ENCODE measurements at regions not wholly inside any gene's neighbourhood (a gene's known extent, or its start where the extent isn't known, plus 50 kb on each side); places are given as distances from the start of the nearest gene placed in this dataset.

DNA sequence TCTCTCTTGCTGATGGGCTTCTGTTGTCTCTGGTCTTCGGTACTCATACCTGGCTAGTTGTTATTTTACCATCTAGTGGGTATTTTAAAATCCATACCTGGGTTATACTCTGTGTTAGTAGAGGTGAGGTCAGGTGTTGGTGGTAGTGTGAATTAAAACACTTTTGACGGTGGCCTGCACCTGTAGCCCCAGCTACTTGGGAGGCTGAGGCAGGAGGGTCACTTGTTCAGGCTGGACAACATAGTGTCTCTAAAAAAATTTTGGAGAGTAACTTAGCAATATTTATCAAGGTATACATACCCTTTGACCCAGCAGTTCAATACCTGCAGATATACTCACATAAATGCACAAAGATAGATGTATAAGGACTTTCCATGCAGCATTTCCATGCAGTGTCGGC, 55.4 kb downstream of the GSX1 start:
- DNase-seq (ENCODE audit: low read depth), result no peak
- TF ChIP-seq CTCF (conservative IDR thresholded peaks at IDR 0.05; ENCODE audit: low read length), result no peak
- no peak overlapping the region for H3K4me3 ChIP-seq (ENCODE audit: low read length)

DNA sequence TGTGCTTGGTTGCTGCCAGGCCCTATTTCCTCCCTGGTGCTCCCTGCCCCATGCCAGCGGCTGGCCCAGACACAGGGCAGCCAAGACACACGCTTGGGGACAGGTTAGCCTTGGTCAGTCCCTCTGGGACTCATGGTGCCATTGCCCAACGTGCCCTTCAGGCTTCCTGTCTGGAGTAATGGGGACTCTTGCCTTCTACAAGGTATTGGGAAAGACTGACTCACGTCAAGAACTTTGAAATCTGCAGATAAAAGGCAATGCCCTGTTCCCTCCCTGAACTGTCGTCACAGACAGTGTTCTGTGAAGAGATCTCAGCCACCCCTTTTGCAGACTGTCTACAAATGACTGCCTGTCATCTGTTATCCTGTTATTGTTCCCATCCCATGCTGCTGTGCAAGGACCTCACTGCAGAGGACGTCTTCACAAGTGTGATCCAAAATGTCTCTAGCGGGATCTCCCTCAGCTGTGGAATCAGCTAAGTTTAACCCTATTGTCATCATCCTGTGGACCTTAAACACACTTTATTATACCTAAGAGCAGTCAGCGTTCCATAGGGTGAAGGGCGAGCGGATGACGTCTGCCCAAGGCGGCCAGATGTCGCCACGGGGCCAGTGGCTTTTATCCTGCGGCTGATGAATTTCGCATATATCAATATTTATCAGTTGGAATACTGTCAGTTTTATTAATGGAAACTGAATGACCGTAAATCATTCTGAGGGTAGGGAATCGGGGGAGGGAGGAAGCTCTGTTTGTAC, 59.0 kb downstream of the GSX1 start:
- no peak for DNase-seq (ENCODE audit: low read depth)
- no peak for TF ChIP-seq CTCF (conservative IDR thresholded peaks at IDR 0.05; ENCODE audit: low read length)
- H3K4me3 ChIP-seq (ENCODE audit: low read length), result no peak overlapping the region

- no peak overlapping the region for H3K4me3 ChIP-seq (ENCODE audit: low read length)
- no peak for TF ChIP-seq CTCF (conservative IDR thresholded peaks at IDR 0.05; ENCODE audit: low read length)
- DNase-seq (ENCODE audit: low read depth), result no peak
Observed at GRCh38 chr13:27852491-27852890, 60.2 kb downstream of the GSX1 start.

- TF ChIP-seq CTCF (conservative IDR thresholded peaks at IDR 0.05; ENCODE audit: low read length), result no peak
- DNase-seq (ENCODE audit: low read depth), result no peak
- no peak overlapping the region for H3K4me3 ChIP-seq (ENCODE audit: low read length)
Observed at GRCh38 chr13:27853335-27853734, 61.1 kb downstream of the GSX1 start.

GRCh38 chr13:27853861-27854260, 61.6 kb downstream of the GSX1 start:
- peak; percentile 35 for DNase-seq (ENCODE audit: low read depth)
- no peak overlapping the region for H3K4me3 ChIP-seq (ENCODE audit: low read length)
- TF ChIP-seq CTCF (conservative IDR thresholded peaks at IDR 0.05; ENCODE audit: low read length), result no peak

- no peak overlapping the region for H3K4me3 ChIP-seq (ENCODE audit: low read length)
- no peak for DNase-seq (ENCODE audit: low read depth)
- TF ChIP-seq CTCF (conservative IDR thresholded peaks at IDR 0.05; ENCODE audit: low read length), result no peak
Observed at GRCh38 chr13:27854606-27855005, 62.3 kb downstream of the GSX1 start.

GRCh38 chr13:27855381-27855780, 63.1 kb downstream of the GSX1 start:
- TF ChIP-seq CTCF (conservative IDR thresholded peaks at IDR 0.05; ENCODE audit: low read length), result no peak
- no peak for DNase-seq (ENCODE audit: low read depth)
- H3K4me3 ChIP-seq (ENCODE audit: low read length), result no peak overlapping the region
